IMR-90 (cell line): ENCODE measurements at regions not wholly inside any gene's neighbourhood (a gene's known extent, or its start where the extent isn't known, plus 50 kb on each side); places are given as distances from the start of the nearest gene placed in this dataset.

Source experiments
- ATAC-seq: fragments of 200-7000 bp; cut with Tn5 transposase; 2 replicates; pipeline ENCODE4 v1.9.1; 2020; ENCODE audit warnings: low read depth, mild to moderate bottlenecking, moderate library complexity
- BruUV-seq: library from RNA; stranded (reverse); fragments of 400-500 nt; replicated peaks from 2 replicates; lab custom pipeline; 2021; lab: Mats Ljungman, UMichigan
- CTCF ChIA-PET: fragments of 300-600 bp; formaldehyde crosslinking; extraction: SDS; loops from one replicate; lab custom pipeline; 2021; ENCODE audit warnings: antibody characterized with exemption; lab: Yijun Ruan, JAX
- POLR2A ChIA-PET: fragments of 300-600 bp; sonication (Branson Sonifier 250); formaldehyde crosslinking; loops from one replicate; lab custom pipeline; 2022; ENCODE audit warnings: antibody characterized with exemption; ENCODE audit not compliant: unreplicated experiment; lab: Charles Lee
- DNase-seq: peaks from one replicate; pipeline ENCODE4 v3.0.0; 2013
- H2AFZ ChIP-seq: replicated peaks from 2 replicates; pipeline ENCODE3; 2013; ENCODE audit warnings: low read length, mild to moderate bottlenecking; ENCODE audit not compliant: poor library complexity
- H2AK5ac ChIP-seq: 2 replicates; pipeline ENCODE4 v1.6.1; 2013; ENCODE audit warnings: low read depth, low read length, inconsistent platforms
- H2AK9ac ChIP-seq: replicated peaks from 2 replicates; pipeline ENCODE3; 2013; ENCODE audit warnings: mild to moderate bottlenecking, low read depth, low read length, moderate library complexity; ENCODE audit not compliant: poor library complexity
- H2BK120ac ChIP-seq: 2 replicates; pipeline ENCODE4 v1.6.1; 2013; ENCODE audit warnings: low read depth, low read length, inconsistent platforms
- H2BK15ac ChIP-seq: 3 replicates; pipeline ENCODE4 v1.6.1; 2013; ENCODE audit warnings: low read depth, low read length, inconsistent platforms
- H2BK20ac ChIP-seq: 2 replicates; pipeline ENCODE4 v1.6.1; 2013; ENCODE audit warnings: low read depth, mild to moderate bottlenecking, inconsistent platforms, low read length, moderate library complexity
- H2BK5ac ChIP-seq: 2 replicates; pipeline ENCODE4 v1.6.1; 2013; ENCODE audit warnings: mild to moderate bottlenecking, low read depth, low read length, inconsistent platforms; ENCODE audit not compliant: poor library complexity, severe bottlenecking
- H3K14ac ChIP-seq: replicated peaks from 2 replicates; pipeline ENCODE4 v1.6.1; 2013; ENCODE audit warnings: low read depth, low read length, inconsistent platforms
- H3K18ac ChIP-seq: 2 replicates; pipeline ENCODE4 v1.6.1; 2013; ENCODE audit warnings: low read depth, low read length, control low read depth
- H3K23ac ChIP-seq: 2 replicates; pipeline ENCODE4 v1.6.1; 2013; ENCODE audit warnings: low read depth, low read length, inconsistent platforms
- H3K27ac ChIP-seq: 2 replicates; pipeline ENCODE4 v1.5.1; 2013; ENCODE audit warnings: mild to moderate bottlenecking, control low read depth, low read length; ENCODE audit not compliant: insufficient read depth
- H3K27me3 ChIP-seq: 2 replicates; pipeline ENCODE4 v1.6.1; 2013; ENCODE audit warnings: low read length; ENCODE audit not compliant: control insufficient read depth, insufficient read depth
- H3K36me3 ChIP-seq: 2 replicates; pipeline ENCODE4 v1.6.1; 2013; ENCODE audit warnings: low read length, mixed read lengths; ENCODE audit not compliant: control insufficient read depth, insufficient read depth
- H3K4ac ChIP-seq: 2 replicates; pipeline ENCODE4 v1.6.1; 2013; ENCODE audit warnings: low read depth, low read length, inconsistent platforms
- H3K4me1 ChIP-seq: 2 replicates; pipeline ENCODE4 v1.6.1; 2013; ENCODE audit warnings: low read length, mixed read lengths; ENCODE audit not compliant: control insufficient read depth, insufficient read depth
- H3K4me2 ChIP-seq: 2 replicates; pipeline ENCODE4 v1.6.1; 2013; ENCODE audit warnings: low read depth, mild to moderate bottlenecking, control low read depth, low read length, moderate library complexity
- H3K4me3 ChIP-seq: 2 replicates; pipeline ENCODE4 v1.5.1; 2013; ENCODE audit warnings: low read depth, mild to moderate bottlenecking, control low read depth, low read length, moderate library complexity; ENCODE audit not compliant: insufficient read depth
- H3K56ac ChIP-seq: 2 replicates; pipeline ENCODE4 v1.6.1; 2013; ENCODE audit warnings: low read length, inconsistent platforms; ENCODE audit not compliant: insufficient read depth; ENCODE audit errors: extremely low read depth
- H3K79me1 ChIP-seq, 2 experiments: 2 replicates each; pipeline ENCODE4 v1.6.1; 2013; ENCODE audit warnings: low read length in 2 of 2, inconsistent platforms in 1 of 2, low read depth in 1 of 2
- H3K9ac ChIP-seq: 2 replicates; pipeline ENCODE4 v1.6.1; 2013; ENCODE audit warnings: low read depth, low read length, control low read depth
- H3K9me1 ChIP-seq: 2 replicates; pipeline ENCODE4 v1.6.1; 2013; ENCODE audit warnings: low read length, inconsistent platforms; ENCODE audit not compliant: insufficient read depth
- H3K9me3 ChIP-seq: 2 replicates; pipeline ENCODE4 v1.6.1; 2013; ENCODE audit warnings: low read length; ENCODE audit not compliant: control insufficient read depth, insufficient read depth
- H4K20me1 ChIP-seq: 2 replicates; pipeline ENCODE4 v1.6.1; 2013; ENCODE audit warnings: low read length, inconsistent platforms; ENCODE audit not compliant: insufficient read depth
- H4K5ac ChIP-seq: 2 replicates; pipeline ENCODE4 v1.6.1; 2013; ENCODE audit warnings: mild to moderate bottlenecking, low read depth, low read length, control low read depth
- H4K8ac ChIP-seq, 2 experiments: 2 replicates each; pipeline ENCODE4 v1.6.1; 2013; ENCODE audit warnings: low read depth in 2 of 2, low read length in 2 of 2, control low read depth in 1 of 2, inconsistent platforms in 1 of 2
- H4K91ac ChIP-seq: 2 replicates; pipeline ENCODE4 v1.6.1; 2013; ENCODE audit warnings: low read depth, low read length, inconsistent platforms; ENCODE audit not compliant: insufficient read depth
- BHLHE40 ChIP-seq: fragments of 150-350 bp; IDR thresholded peaks from 2 replicates; pipeline ENCODE4 v1.6.1; 2016; ENCODE audit warnings: mild to moderate bottlenecking, low read depth, low read length
- CEBPB ChIP-seq: IDR thresholded peaks from 2 replicates; pipeline ENCODE4 v1.6.1; 2012; ENCODE audit warnings: low read depth, low read length, improper control_type of control experiment
- CHD1 ChIP-seq: IDR thresholded peaks from 2 replicates; pipeline ENCODE4 v1.6.1; 2012; ENCODE audit warnings: low read depth, low read length, improper control_type of control experiment
- FOS ChIP-seq: fragments of 150-350 bp; IDR thresholded peaks from 2 replicates; pipeline ENCODE4 v1.6.1; 2016; ENCODE audit warnings: low read depth, low read length
- MAFK ChIP-seq: IDR thresholded peaks from 2 replicates; pipeline ENCODE4 v1.6.1; 2012; ENCODE audit warnings: low read depth, low read length, improper control_type of control experiment
- MAZ ChIP-seq: IDR thresholded peaks from 2 replicates; pipeline ENCODE4 v1.6.1; 2012; ENCODE audit warnings: low read depth, mild to moderate bottlenecking, low read length, improper control_type of control experiment, moderate library complexity, borderline replicate concordance
- NFE2L2 ChIP-seq: fragments of 150-350 bp; IDR thresholded peaks from 2 replicates; pipeline ENCODE4 v1.6.1; 2016; ENCODE audit warnings: low read depth, mild to moderate bottlenecking, low read length
- POLR2A ChIP-seq: IDR thresholded peaks from 2 replicates; pipeline ENCODE4 v1.6.1; 2012; ENCODE audit warnings: mild to moderate bottlenecking, low read depth, low read length
- RAD21 ChIP-seq: IDR thresholded peaks from 2 replicates; pipeline ENCODE4 v1.6.1; 2012; ENCODE audit warnings: low read length, improper control_type of control experiment
- RFX5 ChIP-seq: IDR thresholded peaks from 2 replicates; pipeline ENCODE4 v1.8.0; 2012; ENCODE audit warnings: low read depth, mild to moderate bottlenecking, low read length, moderate library complexity
- WGBS, 2 experiments: methylation state at CpG; one replicate each; pipeline versions ENCODE4 v1.1.5 to v1.1.7; 2013; ENCODE audit warnings: missing lambda C conversion rate in 2 of 2; ENCODE audit not compliant: insufficient read length in 1 of 2; ENCODE audit errors: extremely low coverage in 2 of 2; 5-methylcytosine and 5-hydroxymethylcytosine counted together
- dilution Hi-C: fragments of 300-500 bp; cut with HindIII; formaldehyde crosslinking; loops from one replicate; pipeline ENCODE4 v1.14.3; 2018; ENCODE audit warnings: low sequenced_read_pairs; ENCODE audit not compliant: unreplicated experiment
- in situ Hi-C: fragments of 300-500 bp; cut with MboI; formaldehyde crosslinking; loops from 3 replicates; pipeline ENCODE4 v1.14.3; 2019; ENCODE audit warnings: low sequenced_read_pairs, inconsistent platforms, mixed read lengths
- intact Hi-C: fragments of 100-400 bp; cut with micrococcal nuclease; formaldehyde crosslinking; loops from 2 replicates; pipeline ENCODE4 v1.10.0; 2022
- TF ChIP-seq, protein P1 (sequence below): fragments of 150-350 bp; IDR thresholded peaks from 2 replicates; pipeline ENCODE4 v1.6.1; 2016; ENCODE audit warnings: low read depth, mild to moderate bottlenecking, low read length, moderate library complexity, borderline replicate concordance
- TF ChIP-seq, protein P2 (sequence below): conservative IDR thresholded peaks from 2 replicates; pipeline ENCODE4 v1.5.1; 2012; ENCODE audit warnings: mild to moderate bottlenecking, low read depth, low read length, improper control_type of control experiment
- TF ChIP-seq, protein P3 (sequence below): fragments of 150-350 bp; IDR thresholded peaks from 2 replicates; pipeline ENCODE4 v1.6.1; 2017; ENCODE audit warnings: mild to moderate bottlenecking, antibody characterized with exemption, low read length, low read depth

GRCh38 chr2:236472720-236473495, 96.7 kb upstream of the ACKR3 start:
- Histone ChIP-seq H4K91ac (no peak overlapping the region), H3K9me3 (no peaks in the 10 kb centered on the region), H3K4me1 (no peaks in the 10 kb centered on the region), H3K36me3 (no peaks in the 10 kb centered on the region), H3K23ac (no peak overlapping the region), H3K4me3 (no peak overlapping the region), H2AFZ (no peak overlapping the region), H4K5ac (no peak overlapping the region), H3K14ac (no peak overlapping the region), H3K27ac (no peak overlapping the region), H3K4ac (no peak overlapping the region), H3K18ac (no peak overlapping the region), H3K79me1 (no peaks in the 10 kb centered on the region), H4K8ac (no peak overlapping the region), H3K9ac (no peak overlapping the region), H2AK9ac (no peak overlapping the region), H3K4me2 (no peak overlapping the region), H2BK120ac (no peak overlapping the region), H2BK20ac (no peak overlapping the region), H3K27me3 (no peaks in the 10 kb centered on the region), H3K56ac (no peak overlapping the region), H4K20me1 (no peaks in the 10 kb centered on the region), H3K9me1 (no peaks in the 10 kb centered on the region), H2BK5ac (no peak overlapping the region), H2AK5ac (no peak overlapping the region), H2BK15ac (no peak overlapping the region)
- in situ Hi-C loops (no loop called here), dilution Hi-C loops (no loop called here), intact Hi-C loops (no loop called here)
- no peak for DNase-seq
- ATAC-seq = no peak
- no peak for TF ChIP-seq MAFK
- TF ChIP-seq, protein P1, sequence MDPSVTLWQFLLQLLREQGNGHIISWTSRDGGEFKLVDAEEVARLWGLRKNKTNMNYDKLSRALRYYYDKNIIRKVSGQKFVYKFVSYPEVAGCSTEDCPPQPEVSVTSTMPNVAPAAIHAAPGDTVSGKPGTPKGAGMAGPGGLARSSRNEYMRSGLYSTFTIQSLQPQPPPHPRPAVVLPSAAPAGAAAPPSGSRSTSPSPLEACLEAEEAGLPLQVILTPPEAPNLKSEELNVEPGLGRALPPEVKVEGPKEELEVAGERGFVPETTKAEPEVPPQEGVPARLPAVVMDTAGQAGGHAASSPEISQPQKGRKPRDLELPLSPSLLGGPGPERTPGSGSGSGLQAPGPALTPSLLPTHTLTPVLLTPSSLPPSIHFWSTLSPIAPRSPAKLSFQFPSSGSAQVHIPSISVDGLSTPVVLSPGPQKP = no peak
- TF ChIP-seq, protein P2, sequence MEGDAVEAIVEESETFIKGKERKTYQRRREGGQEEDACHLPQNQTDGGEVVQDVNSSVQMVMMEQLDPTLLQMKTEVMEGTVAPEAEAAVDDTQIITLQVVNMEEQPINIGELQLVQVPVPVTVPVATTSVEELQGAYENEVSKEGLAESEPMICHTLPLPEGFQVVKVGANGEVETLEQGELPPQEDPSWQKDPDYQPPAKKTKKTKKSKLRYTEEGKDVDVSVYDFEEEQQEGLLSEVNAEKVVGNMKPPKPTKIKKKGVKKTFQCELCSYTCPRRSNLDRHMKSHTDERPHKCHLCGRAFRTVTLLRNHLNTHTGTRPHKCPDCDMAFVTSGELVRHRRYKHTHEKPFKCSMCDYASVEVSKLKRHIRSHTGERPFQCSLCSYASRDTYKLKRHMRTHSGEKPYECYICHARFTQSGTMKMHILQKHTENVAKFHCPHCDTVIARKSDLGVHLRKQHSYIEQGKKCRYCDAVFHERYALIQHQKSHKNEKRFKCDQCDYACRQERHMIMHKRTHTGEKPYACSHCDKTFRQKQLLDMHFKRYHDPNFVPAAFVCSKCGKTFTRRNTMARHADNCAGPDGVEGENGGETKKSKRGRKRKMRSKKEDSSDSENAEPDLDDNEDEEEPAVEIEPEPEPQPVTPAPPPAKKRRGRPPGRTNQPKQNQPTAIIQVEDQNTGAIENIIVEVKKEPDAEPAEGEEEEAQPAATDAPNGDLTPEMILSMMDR = no peak
- TF ChIP-seq MAZ = no peak
- TF ChIP-seq BHLHE40 = no peak
- TF ChIP-seq, protein P3, sequence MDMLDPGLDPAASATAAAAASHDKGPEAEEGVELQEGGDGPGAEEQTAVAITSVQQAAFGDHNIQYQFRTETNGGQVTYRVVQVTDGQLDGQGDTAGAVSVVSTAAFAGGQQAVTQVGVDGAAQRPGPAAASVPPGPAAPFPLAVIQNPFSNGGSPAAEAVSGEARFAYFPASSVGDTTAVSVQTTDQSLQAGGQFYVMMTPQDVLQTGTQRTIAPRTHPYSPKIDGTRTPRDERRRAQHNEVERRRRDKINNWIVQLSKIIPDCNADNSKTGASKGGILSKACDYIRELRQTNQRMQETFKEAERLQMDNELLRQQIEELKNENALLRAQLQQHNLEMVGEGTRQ = no peak
- no peak for TF ChIP-seq CHD1
- no peak for TF ChIP-seq NFE2L2
- no peak for TF ChIP-seq RFX5
- no peak for TF ChIP-seq FOS
- no peak for TF ChIP-seq RAD21
- no peak for TF ChIP-seq CEBPB
- no peak for TF ChIP-seq POLR2A
- WGBS, 2 experiments = 75% methylated on average over 1 of the region's 9 CpGs; no CpG with 5 or more reads in 1 of the 2 experiments
- ChIA-PET CTCF (no interaction called here), POLR2A (no interaction called here)
- BruUV-seq = no TSS peak
